Chondrocyte (in vitro differentiated cells): ENCODE measurements at regions not wholly inside any gene's neighbourhood (a gene's known extent, or its start where the extent isn't known, plus 50 kb on each side); places are given as distances from the start of the nearest gene placed in this dataset.

ENCODE experiments used
- DNase-seq: peaks from one replicate; pipeline ENCODE4 v3.0.0; 2021; ENCODE audit warnings: mixed read lengths, low spot score
- H3K27ac Mint-ChIP-seq: one replicate; pipeline ENCODE4 v1.8.0; 2021; ENCODE audit warnings: mild to moderate bottlenecking, moderate library complexity, mixed read lengths; ENCODE audit not compliant: unreplicated experiment
- H3K27me3 Mint-ChIP-seq: 2 replicates; pipeline ENCODE4 v1.8.0; 2021; ENCODE audit warnings: low read depth, mixed read lengths
- H3K36me3 Mint-ChIP-seq: 2 replicates; pipeline ENCODE4 v1.8.0; 2021; ENCODE audit warnings: low read depth, mixed read lengths
- H3K4me1 Mint-ChIP-seq: 2 replicates; pipeline ENCODE4 v1.8.0; 2021; ENCODE audit warnings: low read depth, mild to moderate bottlenecking, mixed read lengths
- H3K4me3 Mint-ChIP-seq: one replicate; pipeline ENCODE4 v1.8.0; 2021; ENCODE audit warnings: mild to moderate bottlenecking, moderate library complexity, mixed read lengths; ENCODE audit not compliant: unreplicated experiment
- H3K9me3 Mint-ChIP-seq: 2 replicates; pipeline ENCODE4 v1.8.0; 2021; ENCODE audit warnings: low read depth, mixed read lengths
- CTCF ChIP-seq: fragments of 200-600 bp; sonication (generic); IDR thresholded peaks from 2 replicates; pipeline ENCODE4 v1.5.0; 2021; ENCODE audit warnings: antibody characterized with exemption, mild to moderate bottlenecking, moderate library complexity

- no peak for DNase-seq
These were observed 187.8 kb downstream of the NXNL2 start for GRCh38 chr9:88722753-88723152.

GRCh38 chr9:88723751-88724150 is 188.8 kb downstream of the NXNL2 start:
- Mint-ChIP-seq H3K9me3 (no peaks in the 10 kb centered on the region), H3K27me3 (peaks cover 22% of the 10 kb centered on the region), H3K4me1 (no peaks in the 10 kb centered on the region), H3K27ac (no peak overlapping the region), H3K4me3 (no peak overlapping the region), H3K36me3 (peaks cover under 1% of the 10 kb centered on the region)
- no peak for TF ChIP-seq CTCF
- DNase-seq = no peak

More at GRCh38 chr9:88722753-88723152, 187.8 kb downstream of the NXNL2 start:
- Mint-ChIP-seq H3K9me3 (no peaks in the 10 kb centered on the region), H3K4me3 (no peak overlapping the region), H3K36me3 (no peaks in the 10 kb centered on the region), H3K4me1 (no peaks in the 10 kb centered on the region), H3K27ac (no peak overlapping the region), H3K27me3 (peaks cover 25% of the 10 kb centered on the region)
- TF ChIP-seq CTCF = peak; percentile 79

GRCh38 chr9:88724331-88724730 is 189.4 kb downstream of the NXNL2 start:
- Mint-ChIP-seq H3K9me3 (no peaks in the 10 kb centered on the region), H3K27me3 (peaks cover 26% of the 10 kb centered on the region), H3K36me3 (peaks cover 2% of the 10 kb centered on the region), H3K4me3 (no peak overlapping the region), H3K4me1 (no peaks in the 10 kb centered on the region), H3K27ac (no peak overlapping the region)
- no peak for TF ChIP-seq CTCF
- no peak for DNase-seq

DNA sequence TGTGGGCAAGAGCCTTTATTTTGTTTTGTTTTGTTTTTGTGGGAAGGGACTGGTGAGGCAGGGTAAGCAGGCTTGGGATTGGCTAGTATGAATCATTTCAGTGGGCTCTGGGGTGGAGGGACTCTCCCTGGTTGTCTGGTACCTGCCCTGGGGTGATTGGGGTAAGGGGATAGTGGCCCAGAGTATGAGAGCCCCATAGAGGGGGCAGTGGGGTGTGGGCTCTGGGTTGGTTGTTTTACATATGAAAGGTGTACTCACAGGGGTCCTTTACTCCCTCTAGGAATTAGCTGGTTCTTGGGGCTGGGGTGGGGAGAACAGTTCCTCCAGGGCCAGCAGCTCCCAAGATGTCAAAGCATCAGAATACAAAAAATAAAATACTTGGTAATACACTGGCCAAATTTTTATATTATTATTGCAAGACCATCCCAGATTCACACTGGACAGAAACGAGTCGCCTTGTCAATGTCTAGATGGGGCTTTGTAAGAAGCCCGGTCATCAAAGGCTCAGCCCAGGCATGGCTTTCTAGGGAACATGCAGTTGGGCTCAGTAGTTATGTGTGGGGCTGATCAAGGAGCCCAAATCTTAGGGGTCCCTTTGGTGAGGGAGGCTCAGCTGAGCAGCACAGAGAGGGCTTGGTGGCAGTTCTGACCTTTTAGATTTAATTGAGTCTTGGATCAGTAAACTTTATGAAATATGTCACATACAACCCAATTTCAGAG is 190.5 kb downstream of the NXNL2 start:
- no peak for DNase-seq
- Mint-ChIP-seq H3K36me3 (peaks cover 2% of the 10 kb centered on the region), H3K4me1 (no peaks in the 10 kb centered on the region), H3K27ac (no peak overlapping the region), H3K4me3 (no peak overlapping the region), H3K27me3 (peaks cover 31% of the 10 kb centered on the region), H3K9me3 (no peaks in the 10 kb centered on the region)
- TF ChIP-seq CTCF = no peak

DNA sequence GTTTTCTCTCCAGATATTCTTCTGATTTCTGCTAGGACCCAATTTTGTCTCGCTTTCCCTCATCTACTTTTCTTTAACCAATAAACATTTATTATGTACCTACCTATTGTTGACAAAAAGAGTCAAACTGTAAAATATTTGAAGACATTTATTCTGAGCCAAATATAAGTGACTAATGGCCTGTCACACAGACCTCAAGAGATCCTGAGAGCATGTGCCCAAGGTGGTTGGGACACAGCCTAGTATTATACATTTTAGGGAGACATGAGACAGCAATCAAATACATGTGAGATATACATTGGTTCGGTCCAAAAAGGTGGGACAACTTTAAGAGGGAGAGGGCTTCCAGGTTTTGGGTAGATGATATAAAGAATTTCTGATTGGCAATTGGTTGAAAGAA is 191.8 kb downstream of the NXNL2 start:
- Mint-ChIP-seq H3K9me3 (no peaks in the 10 kb centered on the region), H3K27me3 (peaks cover 31% of the 10 kb centered on the region), H3K4me3 (no peak overlapping the region), H3K27ac (no peak overlapping the region), H3K36me3 (peaks cover 2% of the 10 kb centered on the region), H3K4me1 (peaks cover 3% of the 10 kb centered on the region)
- no peak for TF ChIP-seq CTCF
- no peak for DNase-seq
